GM12878 (cell line): ENCODE measurements at regions not wholly inside any gene's neighbourhood (a gene's known extent, or its start where the extent isn't known, plus 50 kb on each side); places are given as distances from the start of the nearest gene placed in this dataset.

Source experiments
- ATAC-seq: fragments of 200-7000 bp; cut with Tn5 transposase; 3 replicates; pipeline ENCODE4 v1.9.1; 2020; ENCODE audit warnings: mild to moderate bottlenecking, moderate library complexity
- BruUV-seq: library from RNA; stranded (reverse); fragments of 400-500 nt; replicated peaks from 2 replicates; lab custom pipeline; 2021; lab: Mats Ljungman, UMichigan
- CTCF ChIA-PET: fragments of 300-600 bp; sonication (Branson Sonifier 250); formaldehyde crosslinking; extraction: SDS; loops from one replicate; lab custom pipeline; 2021; ENCODE audit warnings: inconsistent platforms; lab: Yijun Ruan, JAX
- POLR2A ChIA-PET: fragments of 350-600 bp; formaldehyde crosslinking; extraction: SDS; loops from one replicate; lab custom pipeline; 2021; ENCODE audit warnings: inconsistent platforms; lab: Charles Lee
- RAD21 ChIA-PET: fragments of 300-600 bp; sonication (Branson Sonifier 250); formaldehyde crosslinking; loops from one replicate; lab custom pipeline; 2023; ENCODE audit warnings: antibody characterized with exemption; ENCODE audit not compliant: unreplicated experiment; lab: Charles Lee
- SMC1A ChIA-PET: fragments of 300-600 bp; sonication (Branson Sonifier 250); formaldehyde crosslinking; loops from one replicate; lab custom pipeline; 2023; ENCODE audit not compliant: unreplicated experiment, uncharacterized antibody; lab: Charles Lee
- DNase-seq: peaks from one replicate; pipeline ENCODE4 v3.0.0-alpha.2; 2011; ENCODE audit warnings: low read depth, low spot score
- FAIRE-seq: peaks from 3 replicates; lab custom pipeline; 2011; peaks lifted over from hg19 to GRCh38; lab: Jason Lieb, UNC
- H2AFZ ChIP-seq: 2 replicates; pipeline ENCODE4 v1.6.0; 2011; ENCODE audit warnings: low read depth, low read length, control low read depth; ENCODE audit not compliant: control insufficient read depth
- H3K27ac ChIP-seq: 2 replicates; pipeline ENCODE4 v1.5.1; 2011; ENCODE audit warnings: control low read depth; ENCODE audit not compliant: control insufficient read depth, insufficient read depth
- H3K27me3 ChIP-seq, 2 experiments: replicated peaks in 1 of 2; 2 replicates each; pipeline versions ENCODE4 v1.6.0 to v1.6.1; 2011; ENCODE audit warnings: low read length in 1 of 2; ENCODE audit not compliant: control insufficient read depth in 2 of 2, insufficient read depth in 2 of 2
- H3K36me3 ChIP-seq, 2 experiments: 2 replicates each; pipeline ENCODE4 v1.5.1; 2011; ENCODE audit warnings: low read length in 1 of 2; ENCODE audit not compliant: control insufficient read depth in 2 of 2, insufficient read depth in 2 of 2
- H3K4me1 ChIP-seq: 2 replicates; pipeline ENCODE4 v1.6.1; 2011; ENCODE audit warnings: mild to moderate bottlenecking, low read length, moderate library complexity, mixed read lengths; ENCODE audit not compliant: control insufficient read depth, insufficient read depth
- H3K4me2 ChIP-seq: 2 replicates; pipeline ENCODE4 v1.6.0; 2011; ENCODE audit warnings: control low read depth; ENCODE audit not compliant: control insufficient read depth, insufficient read depth
- H3K4me3 ChIP-seq: fragments of 200-600 bp; sonication (generic); 2 replicates; pipeline ENCODE4 v1.5.1; 2016
- H3K79me2 ChIP-seq: 2 replicates; pipeline ENCODE4 v1.6.0; 2011; ENCODE audit warnings: low read length; ENCODE audit not compliant: control insufficient read depth, insufficient read depth
- H3K9ac ChIP-seq: 2 replicates; pipeline ENCODE4 v1.8.0; 2011; ENCODE audit warnings: low read length, control low read depth, mixed read lengths; ENCODE audit not compliant: control insufficient read depth, insufficient read depth
- H3K9me3 ChIP-seq: replicated peaks from 3 replicates; pipeline ENCODE4 v1.5.1; 2011; ENCODE audit warnings: mild to moderate bottlenecking, low read length; ENCODE audit not compliant: control insufficient read depth, insufficient read depth
- H4K20me1 ChIP-seq: 2 replicates; pipeline ENCODE4 v1.6.0; 2011; ENCODE audit not compliant: control insufficient read depth, insufficient read depth
- CUX1 ChIP-seq: IDR thresholded peaks from 2 replicates; pipeline ENCODE4 v1.6.1; 2012; ENCODE audit warnings: improper control_type of control experiment, low read depth, low read length; ENCODE audit not compliant: insufficient replicate concordance
- ELK1 ChIP-seq: IDR thresholded peaks from 2 replicates; pipeline ENCODE4 v1.6.1; 2012; ENCODE audit warnings: low read depth, low read length, improper control_type of control experiment
- SREBF2 ChIP-seq: IDR thresholded peaks from 2 replicates; pipeline ENCODE4 v1.6.1; 2012; ENCODE audit warnings: mild to moderate bottlenecking, low read length
- WGBS: methylation state at CpG from one replicate; pipeline ENCODE4 v1.1.6; 2016; ENCODE audit warnings: low lambda C conversion rate; ENCODE audit not compliant: insufficient replicate concordance, insufficient coverage; ENCODE audit errors: missing lambda C conversion rate; 5-methylcytosine and 5-hydroxymethylcytosine counted together
- in situ Hi-C: fragments of 300-500 bp; cut with MboI; formaldehyde crosslinking; loops from 9 replicates; pipeline ENCODE4 v1.14.3; 2018; ENCODE audit warnings: mixed read lengths
- intact Hi-C: fragments of 100-400 bp; cut with micrococcal nuclease; formaldehyde crosslinking; loops from one replicate; pipeline ENCODE4 v1.14.2; 2022; ENCODE audit not compliant: unreplicated experiment
- TF ChIP-seq, protein P1 (sequence below): IDR thresholded peaks from 2 replicates; pipeline ENCODE4 v1.6.1; 2012; ENCODE audit warnings: low read length, inconsistent platforms
- TF ChIP-seq, protein P2 (sequence below): fragments of 450-650 bp; formaldehyde crosslinking; IDR thresholded peaks from 2 replicates; pipeline ENCODE4 v1.5.0; 2022; ENCODE audit warnings: mild to moderate bottlenecking, missing genetic modification characterization

DNA sequence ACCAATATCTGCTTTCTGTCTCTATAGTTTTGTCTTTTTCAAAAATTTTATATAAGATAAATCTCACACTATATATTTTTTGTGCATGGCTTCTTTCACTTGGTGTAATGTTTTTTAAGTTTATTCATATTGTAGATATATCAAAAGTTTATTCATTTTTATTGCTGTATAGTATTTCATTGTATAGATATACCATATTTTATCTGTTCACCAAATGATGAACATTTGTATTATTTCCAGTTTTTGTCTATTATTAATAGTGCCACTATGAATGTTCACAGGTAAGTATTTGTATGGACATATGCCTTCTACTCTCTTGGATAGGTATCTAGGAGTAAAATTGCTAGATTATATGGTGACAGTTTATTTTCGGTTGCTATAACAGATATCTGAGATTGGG, 289.5 kb upstream of the CITED2 start:
- H3K9ac ChIP-seq, result no peak overlapping the region
- SMC1A ChIA-PET, result no interaction called here
- no peak overlapping the region for H3K4me2 ChIP-seq
- no peak overlapping the region for H3K4me3 ChIP-seq
- BruUV-seq, result no TSS peak
- no peak for DNase-seq
- CTCF ChIA-PET, result interaction anchor here (1.2 kb wide), 1 partner anchor 90 kb away, joined by 3 read pairs; no protein-coding TSS in a partner anchor
- H3K4me1 ChIP-seq, result no peaks in the 10 kb centered on the region
- H3K27me3 ChIP-seq, result no peaks in the 10 kb centered on the region
- no peak for TF ChIP-seq ELK1
- TF ChIP-seq, protein P1, sequence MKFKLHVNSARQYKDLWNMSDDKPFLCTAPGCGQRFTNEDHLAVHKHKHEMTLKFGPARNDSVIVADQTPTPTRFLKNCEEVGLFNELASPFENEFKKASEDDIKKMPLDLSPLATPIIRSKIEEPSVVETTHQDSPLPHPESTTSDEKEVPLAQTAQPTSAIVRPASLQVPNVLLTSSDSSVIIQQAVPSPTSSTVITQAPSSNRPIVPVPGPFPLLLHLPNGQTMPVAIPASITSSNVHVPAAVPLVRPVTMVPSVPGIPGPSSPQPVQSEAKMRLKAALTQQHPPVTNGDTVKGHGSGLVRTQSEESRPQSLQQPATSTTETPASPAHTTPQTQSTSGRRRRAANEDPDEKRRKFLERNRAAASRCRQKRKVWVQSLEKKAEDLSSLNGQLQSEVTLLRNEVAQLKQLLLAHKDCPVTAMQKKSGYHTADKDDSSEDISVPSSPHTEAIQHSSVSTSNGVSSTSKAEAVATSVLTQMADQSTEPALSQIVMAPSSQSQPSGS, result no peak
- no peak for TF ChIP-seq CUX1
- TF ChIP-seq, protein P2, sequence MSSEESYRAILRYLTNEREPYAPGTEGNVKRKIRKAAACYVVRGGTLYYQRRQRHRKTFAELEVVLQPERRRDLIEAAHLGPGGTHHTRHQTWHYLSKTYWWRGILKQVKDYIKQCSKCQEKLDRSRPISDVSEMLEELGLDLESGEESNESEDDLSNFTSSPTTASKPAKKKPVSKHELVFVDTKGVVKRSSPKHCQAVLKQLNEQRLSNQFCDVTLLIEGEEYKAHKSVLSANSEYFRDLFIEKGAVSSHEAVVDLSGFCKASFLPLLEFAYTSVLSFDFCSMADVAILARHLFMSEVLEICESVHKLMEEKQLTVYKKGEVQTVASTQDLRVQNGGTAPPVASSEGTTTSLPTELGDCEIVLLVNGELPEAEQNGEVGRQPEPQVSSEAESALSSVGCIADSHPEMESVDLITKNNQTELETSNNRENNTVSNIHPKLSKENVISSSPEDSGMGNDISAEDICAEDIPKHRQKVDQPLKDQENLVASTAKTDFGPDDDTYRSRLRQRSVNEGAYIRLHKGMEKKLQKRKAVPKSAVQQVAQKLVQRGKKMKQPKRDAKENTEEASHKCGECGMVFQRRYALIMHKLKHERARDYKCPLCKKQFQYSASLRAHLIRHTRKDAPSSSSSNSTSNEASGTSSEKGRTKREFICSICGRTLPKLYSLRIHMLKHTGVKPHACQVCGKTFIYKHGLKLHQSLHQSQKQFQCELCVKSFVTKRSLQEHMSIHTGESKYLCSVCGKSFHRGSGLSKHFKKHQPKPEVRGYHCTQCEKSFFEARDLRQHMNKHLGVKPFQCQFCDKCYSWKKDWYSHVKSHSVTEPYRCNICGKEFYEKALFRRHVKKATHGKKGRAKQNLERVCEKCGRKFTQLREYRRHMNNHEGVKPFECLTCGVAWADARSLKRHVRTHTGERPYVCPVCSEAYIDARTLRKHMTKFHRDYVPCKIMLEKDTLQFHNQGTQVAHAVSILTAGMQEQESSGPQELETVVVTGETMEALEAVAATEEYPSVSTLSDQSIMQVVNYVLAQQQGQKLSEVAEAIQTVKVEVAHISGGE (CRISPR knock-in tag), result no peak
- no peak for TF ChIP-seq SREBF2
- no peak for ATAC-seq
- WGBS, result 31% methylated on average over 1 of the region's 1 CpG
- H3K79me2 ChIP-seq, result no peaks in the 10 kb centered on the region
- H3K9me3 ChIP-seq, result no peaks in the 10 kb centered on the region
- no peak for FAIRE-seq
- in situ Hi-C loops, result no loop called here
- intact Hi-C loops, result no loop called here
- H4K20me1 ChIP-seq, result no peaks in the 10 kb centered on the region
- RAD21 ChIA-PET, result no interaction called here
- H3K27ac ChIP-seq, result no peak overlapping the region
- POLR2A ChIA-PET, result interaction anchor here (0.7 kb wide), 1 partner anchor 344 kb away, joined by 3 read pairs; no protein-coding TSS in a partner anchor
- no peak overlapping the region for H2AFZ ChIP-seq
- H3K36me3 ChIP-seq, result no peaks in the 10 kb centered on the region
